Suppressor macrophage treated with lipopolysaccharide for 4 hours (primary cell): ENCODE measurements at regions not wholly inside any gene's neighbourhood (a gene's known extent, or its start where the extent isn't known, plus 50 kb on each side); places are given as distances from the start of the nearest gene placed in this dataset.

Source experiments
- DNase-seq: peaks from one replicate; pipeline ENCODE4 v3.0.0-alpha.2; 2020

GRCh38 chr10:110376021-110376766 is 71.5 kb upstream of the SMNDC1 start:
- peak; percentile 62 for DNase-seq

- no peak for DNase-seq
These were observed 72.0 kb upstream of the SMNDC1 start for GRCh38 chr10:110376767-110377160.

DNA sequence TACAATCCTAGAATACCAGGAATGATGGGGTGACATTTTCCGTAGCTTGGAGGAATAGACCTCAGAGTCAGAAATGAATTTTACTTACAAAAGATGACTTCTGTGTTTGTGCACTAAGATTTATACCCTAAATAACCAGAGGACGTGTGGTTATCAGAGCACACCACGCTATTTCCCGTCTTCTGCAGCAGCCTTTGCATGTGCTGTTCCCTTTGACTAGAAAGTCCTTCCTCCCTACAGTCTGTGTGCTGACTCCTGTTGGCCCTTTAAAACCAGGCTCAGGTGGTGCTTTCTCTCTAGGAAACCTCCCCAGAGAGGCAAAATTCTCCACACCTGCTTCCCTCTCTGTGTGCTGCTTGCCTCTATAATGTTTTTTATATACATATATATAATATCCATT is 73.3 kb upstream of the SMNDC1 start:
- no peak for DNase-seq

GRCh38 chr10:110378533-110379108 is 73.9 kb upstream of the SMNDC1 start:
- no peak for DNase-seq

DNA sequence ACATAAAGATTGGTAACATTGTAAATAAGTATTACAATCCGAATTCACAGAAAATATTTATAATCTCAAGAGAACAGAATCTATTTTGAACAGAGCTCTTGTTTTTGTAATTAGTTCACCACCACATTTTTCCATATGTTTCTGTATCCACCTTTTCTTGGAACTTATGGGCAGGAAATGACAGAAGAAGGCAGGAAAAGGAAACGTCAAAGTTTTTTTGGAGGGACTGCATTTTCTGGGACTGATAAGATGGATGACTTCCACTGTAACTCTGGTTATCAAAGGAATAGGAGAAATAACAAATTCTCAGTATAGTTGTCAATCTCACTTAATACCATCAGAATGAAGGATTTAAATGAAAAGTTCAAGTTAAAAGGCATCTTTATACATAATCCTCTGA is 75.1 kb upstream of the SMNDC1 start:
- no peak for DNase-seq

DNA sequence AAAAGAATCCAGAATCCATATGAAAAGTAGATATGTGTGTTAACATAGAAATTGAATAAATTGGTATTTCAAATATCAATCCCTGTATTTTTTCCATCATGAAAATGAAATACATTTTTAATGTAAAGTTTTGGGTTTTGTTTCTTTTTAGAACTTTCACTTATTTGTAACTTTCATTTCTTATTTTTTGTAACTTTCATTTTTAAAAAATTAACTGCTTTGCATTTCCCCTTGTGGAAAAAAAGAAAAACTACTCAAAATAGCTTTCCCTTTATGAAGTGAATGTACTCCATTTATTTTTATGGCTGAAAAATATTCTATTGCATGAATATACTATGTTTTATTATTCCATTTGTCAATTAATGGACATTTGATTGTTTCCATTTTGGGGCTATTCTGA is 75.6 kb upstream of the SMNDC1 start:
- no peak for DNase-seq

DNA sequence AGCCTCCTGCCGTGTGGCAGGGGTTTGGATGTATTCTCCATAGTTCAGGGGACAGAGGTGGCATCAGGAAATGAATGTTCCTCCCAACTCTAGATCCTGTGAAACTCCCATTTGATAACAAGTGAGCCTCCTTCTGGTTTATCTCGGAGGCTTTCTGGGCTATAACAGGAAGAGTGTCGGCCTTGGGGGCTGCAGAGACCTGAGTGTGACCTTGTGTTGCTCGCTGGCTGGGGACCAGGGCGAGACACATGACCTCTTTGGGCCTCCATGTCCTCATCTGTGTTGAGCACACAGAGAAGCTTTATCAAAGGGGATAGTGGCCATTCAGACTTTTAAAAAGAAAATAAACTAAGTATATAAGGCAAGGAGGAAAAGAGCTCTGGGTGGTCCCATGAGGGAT is 78.0 kb upstream of the SMNDC1 start:
- no peak for DNase-seq

DNA sequence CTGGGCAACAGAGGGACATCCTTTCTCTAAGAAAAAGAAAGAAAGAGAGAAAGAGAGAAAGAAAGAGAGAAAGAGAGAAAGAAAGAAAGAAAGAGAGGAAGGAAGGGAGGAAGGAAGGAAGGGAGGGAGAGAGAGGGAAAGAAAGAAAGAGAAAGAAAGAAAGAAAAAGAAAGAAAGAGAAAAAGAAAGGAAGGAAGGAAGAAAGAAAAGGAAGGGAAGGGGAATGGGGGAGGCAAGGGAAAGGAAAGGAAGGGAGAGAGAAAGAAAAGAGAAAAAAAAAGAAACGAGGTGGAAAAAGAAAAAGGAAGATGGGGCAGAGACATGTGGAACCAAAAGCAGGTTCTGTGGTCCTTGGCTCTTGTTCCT is 82.9 kb upstream of the SMNDC1 start:
- no peak for DNase-seq

DNA sequence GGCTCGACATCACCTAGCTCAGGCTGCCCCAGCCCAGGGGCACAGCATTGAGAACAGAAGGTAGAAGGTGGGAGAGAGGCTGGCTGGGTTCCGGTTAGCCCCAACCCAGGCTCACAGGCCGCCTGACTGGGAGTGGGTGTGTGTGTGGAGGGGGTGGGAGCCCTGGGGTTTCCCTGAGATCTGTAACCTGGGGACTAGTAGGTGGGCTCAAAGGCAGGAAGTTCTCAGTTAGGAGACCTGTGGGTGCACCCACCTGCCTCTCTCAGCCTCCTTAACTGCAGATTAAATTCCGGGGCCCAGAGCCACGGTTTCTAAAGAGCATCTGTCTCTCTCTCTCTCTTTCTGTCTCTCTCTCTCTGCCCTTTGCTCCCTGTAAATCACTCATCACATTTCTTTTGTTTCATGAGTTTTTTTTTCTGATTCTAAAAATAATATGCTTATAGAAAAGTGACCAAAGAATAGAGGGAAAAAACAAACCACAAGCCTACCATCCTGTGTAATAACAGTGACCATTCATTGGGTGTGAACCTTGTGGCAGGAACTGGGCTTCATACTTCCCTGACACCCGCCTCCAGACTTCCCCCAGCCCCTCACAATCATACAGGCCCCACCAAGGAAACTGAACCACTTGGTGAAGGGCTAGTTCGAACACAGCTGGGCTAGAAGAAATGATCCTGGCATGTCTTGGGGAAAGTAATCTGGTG is 83.4 kb upstream of the SMNDC1 start:
- no peak for DNase-seq

- no peak for DNase-seq
These were observed 84.0 kb upstream of the SMNDC1 start for GRCh38 chr10:110388687-110389052.

GRCh38 chr10:110389255-110389654 is 84.5 kb upstream of the SMNDC1 start:
- peak; percentile 91 for DNase-seq

- no peak for DNase-seq
These were observed 86.8 kb upstream of the SMNDC1 start for GRCh38 chr10:110391541-110391940.

GRCh38 chr10:110392121-110392520 is 87.4 kb upstream of the SMNDC1 start:
- DNase-seq: no peak

GRCh38 chr10:110392868-110393740 is 88.4 kb upstream of the SMNDC1 start:
- peak; percentile 78 for DNase-seq

GRCh38 chr10:110393866-110394265 is 89.1 kb upstream of the SMNDC1 start:
- DNase-seq: no peak

DNA sequence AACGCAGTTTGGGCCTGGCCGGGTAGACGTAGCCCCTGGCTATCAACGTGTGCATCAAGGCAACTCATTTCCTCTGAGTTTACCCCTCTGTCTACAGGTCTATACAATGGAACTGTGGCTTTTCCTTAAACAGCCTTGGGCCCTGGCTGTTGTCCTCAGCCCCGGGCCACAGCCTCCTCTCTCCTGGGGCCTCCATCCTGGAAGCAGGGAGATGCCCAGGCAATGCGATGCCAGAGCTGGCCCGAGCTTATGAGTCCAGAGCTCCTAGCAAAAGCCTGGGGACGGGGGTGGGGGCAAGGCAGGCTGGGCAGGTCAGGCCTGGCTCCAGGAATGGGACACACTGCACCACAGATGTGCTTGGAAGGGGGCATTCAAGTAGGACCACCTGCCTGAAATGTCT is 89.6 kb upstream of the SMNDC1 start:
- no peak for DNase-seq

GRCh38 chr10:110394898-110395297 is 90.2 kb upstream of the SMNDC1 start:
- DNase-seq: no peak

DNA sequence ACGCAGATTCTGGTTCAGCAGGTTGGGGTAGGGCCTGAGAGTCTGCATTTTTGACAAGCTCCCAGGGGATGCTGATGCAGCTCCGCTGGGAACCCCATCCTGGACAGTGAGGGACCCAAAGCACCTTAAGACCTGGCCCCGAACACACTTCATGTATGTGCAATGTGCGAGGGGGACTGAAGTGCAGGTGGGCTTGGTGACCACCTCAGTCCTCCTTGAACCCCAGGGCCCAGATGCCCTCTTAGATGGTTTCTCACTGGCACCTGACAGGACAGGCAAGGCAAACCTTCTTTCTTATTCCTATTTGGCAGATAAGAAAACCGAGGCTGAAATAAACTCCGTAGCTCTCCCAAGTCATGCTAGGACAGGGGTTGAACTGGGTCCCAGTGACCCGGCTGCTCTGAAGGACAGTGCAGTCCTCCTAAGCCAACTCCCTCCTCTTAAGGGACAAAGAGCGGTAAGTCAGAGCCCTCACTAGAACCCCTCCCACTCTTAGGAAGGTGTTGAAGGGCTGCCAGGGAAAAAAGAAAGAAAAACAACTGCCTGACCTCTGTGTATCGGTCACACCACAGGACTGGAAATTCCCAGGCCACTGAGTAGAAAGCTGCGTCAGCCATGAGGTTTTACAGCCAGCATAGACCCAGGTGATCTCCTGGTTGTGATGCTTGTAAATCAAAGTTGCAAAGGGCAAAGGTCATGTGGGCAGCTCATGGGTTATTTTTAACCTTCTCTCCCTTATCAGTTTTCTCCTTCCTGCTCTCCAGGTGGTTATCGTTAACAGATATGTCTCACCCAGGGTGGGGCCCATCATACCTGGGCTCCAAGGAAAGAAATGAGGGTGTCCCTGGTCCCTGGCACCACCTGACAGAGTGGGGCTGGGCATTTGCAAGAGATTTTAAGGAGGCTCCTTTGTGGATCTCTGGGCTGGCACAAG is 90.9 kb upstream of the SMNDC1 start:
- DNase-seq: no peak

- no peak for DNase-seq
These were observed 91.5 kb upstream of the SMNDC1 start for GRCh38 chr10:110396284-110396651.

- DNase-seq: no peak
These were observed 93.1 kb upstream of the SMNDC1 start for GRCh38 chr10:110397856-110398255.

- peak; percentile 92 for DNase-seq
These were observed 93.8 kb upstream of the SMNDC1 start for GRCh38 chr10:110398419-110399105.
